Left lung (tissue), 4 donors: ENCODE measurements at regions not wholly inside any gene's neighbourhood (a gene's known extent, or its start where the extent isn't known, plus 50 kb on each side); places are given as distances from the start of the nearest gene placed in this dataset.

Experiments
- ATAC-seq: fragments of 200-7000 bp; cut with Tn5 transposase; one replicate; pipeline ENCODE4 v1.9.1; 2020; ENCODE audit warnings: moderate library complexity
- DNase-seq, 4 donors: peaks; one replicate each; pipeline ENCODE4 v3.0.0-alpha.2; 2013 to 2020
- H3K27ac ChIP-seq, 2 donors: fragments of 200-600 bp; sonication (generic) in 1 of 2; one replicate each; pipeline versions ENCODE4 v1.5.0 to v1.8.0; 2020 to 2021
- H3K27me3 ChIP-seq, 2 donors: fragments of 200-600 bp; sonication (generic) in 1 of 2; one replicate each; pipeline versions ENCODE4 v1.5.0 to v1.8.0; 2020 to 2021
- H3K36me3 ChIP-seq, 2 donors: fragments of 200-600 bp; sonication (generic) in 1 of 2; one replicate each; pipeline versions ENCODE4 v1.5.0 to v1.8.0; 2020 to 2021
- H3K4me1 ChIP-seq, 2 donors: fragments of 200-600 bp; one replicate each; pipeline ENCODE4 v1.8.0; 2021
- H3K4me3 ChIP-seq, 2 donors: fragments of 200-600 bp; sonication (generic) in 1 of 2; one replicate each; pipeline versions ENCODE4 v1.5.0 to v1.8.0; 2020 to 2021; ENCODE audit warnings: mild to moderate bottlenecking in 1 of 2
- H3K9me3 ChIP-seq, 2 donors: fragments of 200-600 bp; sonication (generic) in 1 of 2; one replicate each; pipeline versions ENCODE4 v1.5.0 to v1.8.0; 2020 to 2021
- CTCF ChIP-seq, 2 donors: fragments of 200-600 bp; sonication (generic) in 1 of 2; IDR thresholded peaks; one replicate each; pipeline versions ENCODE4 v1.5.0 to v1.8.0; 2021; ENCODE audit warnings: antibody characterized with exemption in 2 of 2
- intact Hi-C, 2 donors: fragments of 100-400 bp; cut with DNase I; formaldehyde crosslinking; loops; one replicate each; pipeline versions ENCODE4 v1.11.2 to v1.14.2; 2022
- donor health status: DM: no; HTN: yes; CAD: no.
- donor health status: DM: no; HTN: no; CAD: no.

GRCh38 chr20:4370851-4371250 lies 121.8 kb upstream of the ADRA1D start:
- Histone ChIP-seq H3K9me3 (no peaks in the 10 kb centered on the region), H3K36me3 (no peaks in the 10 kb centered on the region), H3K27me3 (no peaks in the 10 kb centered on the region), H3K4me3 (no peak overlapping the region), H3K27ac (no peak overlapping the region), H3K4me1 (peaks cover 0 to 25% of the 10 kb centered on the region in 2 donors)
- TF ChIP-seq CTCF (IDR thresholded peaks at IDR 0.05), result no peak
- ATAC-seq (no peak), DNase-seq (no peak)
- intact Hi-C loops, result no loop called here

- peak overlapping the region in 1 of 2 donors; percentile 25 for H3K27ac ChIP-seq
- no peak for DNase-seq
- H3K4me3 ChIP-seq, result no peak overlapping the region
- intact Hi-C loops, result no loop called here
- H3K27me3 ChIP-seq, result no peaks in the 10 kb centered on the region
- H3K36me3 ChIP-seq, result no peaks in the 10 kb centered on the region
- no peaks in the 10 kb centered on the region for H3K9me3 ChIP-seq
- no peak for TF ChIP-seq CTCF (IDR thresholded peaks at IDR 0.05)
- peak; percentile 23 for ATAC-seq
- H3K4me1 ChIP-seq, result peaks cover 0 to 25% of the 10 kb centered on the region in 2 donors
Measured at GRCh38 chr20:4369798-4370124, 120.7 kb upstream of the ADRA1D start.

GRCh38 chr20:4369119-4369797 lies 120.2 kb upstream of the ADRA1D start:
- Histone ChIP-seq H3K27me3 (no peaks in the 10 kb centered on the region), H3K36me3 (no peaks in the 10 kb centered on the region), H3K4me1 (peaks cover 0 to 25% of the 10 kb centered on the region in 2 donors), H3K9me3 (no peaks in the 10 kb centered on the region), H3K4me3 (no peak overlapping the region), H3K27ac (peak overlapping the region in 1 of 2 donors; percentile 25)
- intact Hi-C loops, result no loop called here
- DNase-seq (no peak), ATAC-seq (no peak)
- TF ChIP-seq CTCF (IDR thresholded peaks at IDR 0.05), result no peak

GRCh38 chr20:4366076-4366475 lies 117.0 kb upstream of the ADRA1D start:
- no peak overlapping the region for H3K27ac ChIP-seq
- no peaks in the 10 kb centered on the region for H3K36me3 ChIP-seq
- H3K27me3 ChIP-seq, result no peaks in the 10 kb centered on the region
- DNase-seq, result no peak
- TF ChIP-seq CTCF (IDR thresholded peaks at IDR 0.05), result no peak
- intact Hi-C loops, result no loop called here
- ATAC-seq, result no peak
- no peak overlapping the region for H3K4me3 ChIP-seq
- peaks cover 0 to 14% of the 10 kb centered on the region in 2 donors for H3K4me1 ChIP-seq
- no peaks in the 10 kb centered on the region for H3K9me3 ChIP-seq

GRCh38 chr20:4358552-4358951 lies 109.5 kb upstream of the ADRA1D start:
- no peak for ATAC-seq
- Histone ChIP-seq H3K27ac (no peak overlapping the region), H3K27me3 (no peaks in the 10 kb centered on the region), H3K4me1 (no peaks in the 10 kb centered on the region), H3K36me3 (no peaks in the 10 kb centered on the region), H3K4me3 (no peak overlapping the region), H3K9me3 (no peaks in the 10 kb centered on the region)
- no peak for DNase-seq
- TF ChIP-seq CTCF (IDR thresholded peaks at IDR 0.05), result no peak
- intact Hi-C loops, result no loop called here
